GM04503 (cell line): ENCODE measurements at regions not wholly inside any gene's neighbourhood (a gene's known extent, or its start where the extent isn't known, plus 50 kb on each side); places are given as distances from the start of the nearest gene placed in this dataset.
"Not testable (repeated sequence)": the region's sequence is repeated elsewhere in the genome, so short reads cannot be mapped to it uniquely, and the experiment has no call there.

Experiments
- DNase-seq: peaks from one replicate; pipeline ENCODE4 v3.0.0-alpha.2; 2012; ENCODE audit warnings: low read depth

DNA sequence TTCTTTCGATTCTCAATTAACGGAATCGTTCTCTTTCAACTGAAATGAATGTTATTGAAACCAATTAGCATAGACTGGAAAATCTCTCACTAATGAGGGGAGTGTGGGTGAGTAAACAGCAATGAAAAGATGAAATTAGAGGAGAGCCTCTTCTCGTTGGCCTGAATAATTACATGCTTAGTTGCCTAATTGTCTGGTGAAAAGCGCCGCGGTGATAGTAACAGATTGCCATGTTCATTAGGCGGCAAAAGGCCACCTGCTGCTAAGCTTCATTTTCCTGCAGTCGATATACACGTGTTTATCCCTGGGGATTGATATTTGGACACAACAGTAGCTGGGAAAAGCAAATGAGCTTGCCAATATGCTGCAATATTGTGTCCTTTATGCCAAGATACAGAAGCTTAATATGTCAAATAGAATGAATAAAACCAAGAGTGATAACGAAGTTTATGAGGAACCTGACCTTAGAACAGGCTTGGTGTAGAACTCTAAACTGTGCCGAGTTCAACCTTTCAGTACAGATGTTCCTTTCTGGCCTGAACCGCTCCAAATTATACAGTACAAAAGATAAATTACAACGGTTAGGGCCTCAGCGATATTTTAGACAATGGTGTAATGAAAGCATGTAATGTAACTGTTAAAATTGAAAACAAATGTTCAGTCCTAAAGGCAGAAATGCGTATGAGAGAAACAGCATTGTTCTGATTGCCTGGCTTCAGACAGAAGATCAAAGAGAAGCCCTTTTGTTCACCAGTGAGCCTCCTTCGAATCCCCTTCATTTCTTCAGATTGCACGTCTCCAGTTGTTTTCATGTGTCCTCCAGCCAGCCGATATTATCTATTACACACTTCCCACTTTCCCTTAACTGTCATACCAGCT lies 185.2 kb downstream of the SHOX2 start:
- no peak for DNase-seq

DNA sequence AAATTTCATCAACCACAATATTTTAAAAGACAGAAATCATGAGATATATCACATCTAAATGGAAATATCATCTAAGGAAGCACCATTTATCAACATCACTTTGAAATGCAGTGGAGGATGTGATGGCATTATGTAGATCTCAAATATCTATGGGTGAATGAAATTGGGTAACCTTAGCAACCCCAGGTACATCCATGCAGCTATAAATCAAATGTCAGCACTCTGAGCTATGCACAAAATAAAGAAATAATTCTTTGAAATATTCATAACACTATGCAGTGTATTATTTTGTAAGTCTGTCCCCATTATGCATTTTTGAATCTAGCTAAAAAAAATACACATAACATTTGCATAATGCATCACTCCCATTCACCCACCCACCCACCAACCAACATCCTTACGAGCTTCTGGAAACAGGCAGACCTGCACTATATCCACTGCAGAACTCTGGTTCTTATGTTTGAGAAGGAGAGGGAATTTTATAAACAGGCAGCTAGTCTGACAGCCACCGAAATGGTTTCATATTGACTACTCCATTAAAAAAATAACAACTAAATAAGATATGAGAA lies 186.8 kb downstream of the SHOX2 start:
- no peak for DNase-seq

DNA sequence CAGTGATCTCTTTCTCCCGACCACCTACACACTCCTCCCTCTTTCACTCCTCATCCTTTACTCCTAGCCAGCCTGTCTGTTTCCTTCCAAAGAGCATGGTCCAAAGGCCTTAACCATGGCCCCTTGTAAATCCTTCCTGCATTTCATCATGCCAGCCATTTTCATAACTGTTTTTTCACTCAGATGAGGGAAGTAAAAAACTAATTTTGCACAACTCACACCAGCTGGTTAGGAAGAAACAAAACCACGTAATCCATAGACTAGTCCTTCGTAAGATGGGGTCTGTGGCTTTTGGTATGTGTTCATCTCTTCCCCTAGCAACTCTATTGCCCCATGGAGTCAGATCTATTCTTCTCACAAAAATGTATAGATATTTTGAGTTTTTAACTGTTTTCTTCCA lies 187.8 kb downstream of the SHOX2 start:
- no peak for DNase-seq

DNA sequence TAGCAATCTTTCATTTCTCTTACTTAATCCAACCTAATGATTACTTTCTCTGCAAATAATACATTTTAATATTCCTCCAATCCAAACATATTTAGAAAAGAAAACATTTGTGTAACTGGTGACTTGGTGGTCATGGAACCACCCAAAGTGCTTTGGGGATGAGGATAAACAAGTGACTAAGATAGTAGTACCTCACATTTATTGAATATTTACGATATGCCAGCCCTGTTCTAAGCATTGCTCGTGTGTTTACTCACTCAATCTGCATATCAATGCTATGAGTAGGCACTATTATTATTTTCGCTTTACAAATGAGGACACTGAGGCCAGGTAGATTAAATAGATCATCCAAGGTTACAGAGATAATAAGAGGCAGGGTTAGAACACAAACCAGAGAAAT lies 189.5 kb downstream of the SHOX2 start:
- DNase-seq: no peak

DNA sequence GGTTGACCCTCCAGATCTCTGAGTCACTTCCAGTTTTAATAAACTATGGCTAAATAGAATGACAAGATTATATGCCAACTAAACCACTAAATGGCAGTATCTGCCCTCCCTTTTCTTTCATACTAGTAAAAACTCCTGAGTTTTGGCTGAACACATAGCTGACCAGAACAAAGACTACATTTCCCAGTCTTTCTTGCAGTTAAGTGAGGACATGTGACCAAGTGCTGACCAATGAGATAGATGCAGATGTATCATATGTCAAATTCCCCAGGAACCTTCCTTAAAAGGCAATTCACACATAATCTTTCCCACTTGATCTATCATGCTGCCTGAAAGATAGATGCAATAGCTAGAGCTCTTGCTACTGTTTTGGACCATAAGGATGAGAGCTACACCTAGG lies 191.3 kb downstream of the SHOX2 start:
- DNase-seq: no peak

DNA sequence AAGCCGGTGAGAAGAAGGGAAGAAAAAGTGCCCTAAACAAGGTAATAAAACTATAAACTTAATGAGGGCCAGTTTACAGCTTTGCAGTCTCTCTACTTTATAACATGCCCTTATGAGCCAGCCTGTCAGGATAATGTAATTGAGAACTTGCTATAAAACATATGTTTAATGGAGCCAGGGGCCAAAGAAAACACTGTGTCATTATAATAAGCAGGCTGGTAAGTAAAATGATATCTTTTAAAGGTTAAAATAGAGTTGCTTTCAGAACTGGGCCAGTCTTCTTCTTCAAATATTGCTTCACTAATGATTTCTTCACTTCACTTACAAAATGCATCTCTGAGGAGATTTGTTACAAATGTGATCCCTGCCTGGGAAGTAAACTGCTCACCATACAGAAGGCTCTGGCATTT lies 192.5 kb downstream of the SHOX2 start:
- peak; percentile 21 for DNase-seq

DNA sequence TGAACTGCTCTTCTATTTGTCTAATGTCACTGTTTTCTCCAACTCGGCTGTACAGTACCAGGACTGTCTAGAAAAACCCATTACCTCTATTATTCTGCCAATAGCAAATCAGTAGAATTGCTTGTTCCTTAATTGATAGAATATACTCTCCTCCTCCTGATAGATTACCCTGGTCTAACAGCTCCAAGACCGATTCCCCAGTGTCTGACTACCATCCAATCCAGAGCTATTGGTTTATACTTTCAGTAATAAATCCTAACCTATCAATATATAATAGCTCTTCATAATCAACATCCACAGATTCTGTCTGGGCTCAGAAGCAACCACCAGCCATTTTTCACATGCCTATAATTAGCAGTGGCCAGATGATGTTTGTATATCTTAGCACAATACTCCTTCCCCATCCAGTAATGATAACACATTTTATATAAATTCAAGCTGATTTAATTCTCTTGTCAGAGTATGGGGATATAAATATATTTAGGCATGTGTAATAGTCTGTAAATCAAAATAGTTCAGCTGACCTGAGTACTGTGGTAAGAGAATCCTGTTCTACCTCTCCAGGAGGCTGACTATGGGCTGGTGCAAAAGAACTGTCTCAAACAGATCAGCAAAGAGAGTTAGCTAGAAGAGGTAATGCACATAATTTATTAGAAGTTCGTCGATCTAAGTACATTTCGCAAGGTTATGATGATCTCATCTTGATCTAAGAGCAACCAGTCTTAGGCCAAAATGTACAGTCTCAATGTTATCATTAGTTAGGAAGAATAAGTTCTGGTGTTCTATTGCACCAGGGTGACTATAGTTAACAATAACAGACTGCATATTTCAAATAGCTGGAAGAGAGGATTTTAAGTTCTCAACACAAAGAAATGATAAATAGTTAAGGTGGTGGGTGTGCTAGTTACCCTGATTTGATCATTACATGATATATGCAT lies 193.4 kb downstream of the SHOX2 start:
- no peak for DNase-seq

DNA sequence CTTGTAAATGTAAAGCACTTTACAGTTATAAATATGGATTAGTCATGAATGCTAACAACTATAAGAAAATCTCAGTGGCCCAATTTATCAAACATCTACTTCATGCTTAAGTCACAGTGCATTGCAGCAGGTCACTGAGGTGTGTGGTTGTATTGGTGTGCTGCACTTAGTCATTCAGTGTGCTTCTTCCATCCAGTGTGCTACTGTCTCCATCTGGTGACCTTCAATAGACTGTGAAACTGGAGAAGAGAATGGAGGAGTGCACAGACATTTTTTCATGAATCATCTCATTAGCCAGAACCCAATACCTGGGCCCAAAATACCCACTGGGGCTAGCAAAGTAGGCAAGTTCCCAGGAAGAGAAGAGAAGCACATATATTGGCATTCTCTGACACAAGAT lies 199.6 kb downstream of the SHOX2 start:
- DNase-seq: peak; percentile 42

DNA sequence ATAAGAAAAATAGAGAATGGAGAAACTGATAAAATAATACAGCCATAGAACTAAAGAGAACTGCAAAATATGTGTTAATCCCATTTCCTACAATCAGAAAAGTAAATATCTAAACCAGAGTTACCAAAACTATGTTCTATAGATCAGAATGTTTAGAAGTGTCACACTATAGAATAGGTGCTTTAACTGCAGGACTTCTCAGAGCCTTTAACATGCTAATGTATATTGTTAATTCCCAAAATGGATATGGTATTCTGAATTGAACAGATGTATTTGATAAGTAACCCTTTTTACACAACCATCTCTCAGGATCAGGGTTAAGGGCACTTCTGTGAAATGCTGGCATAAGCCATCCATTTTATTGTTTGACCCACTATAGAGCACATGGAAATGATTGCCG lies 200.3 kb downstream of the SHOX2 start:
- DNase-seq: no peak

DNA sequence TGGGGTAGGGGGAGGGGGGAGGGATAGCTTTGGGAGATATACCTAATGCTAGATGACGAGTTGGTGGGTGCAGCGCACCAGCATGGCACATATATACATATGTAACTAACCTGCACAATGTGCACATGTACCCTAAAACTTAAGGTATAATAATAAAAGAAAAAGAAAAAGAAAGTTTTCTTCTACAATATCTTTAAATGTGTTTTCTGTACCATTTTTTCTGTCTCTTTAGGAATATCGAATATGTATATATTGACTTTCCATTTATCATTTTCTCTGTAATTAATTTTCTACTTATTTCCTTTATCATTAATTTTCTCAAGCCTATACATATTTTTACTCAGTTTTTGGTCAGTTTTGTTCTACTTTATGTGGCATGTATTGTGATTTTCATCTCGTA lies 203.5 kb downstream of the SHOX2 start:
- not testable (repeated sequence) for DNase-seq

DNA sequence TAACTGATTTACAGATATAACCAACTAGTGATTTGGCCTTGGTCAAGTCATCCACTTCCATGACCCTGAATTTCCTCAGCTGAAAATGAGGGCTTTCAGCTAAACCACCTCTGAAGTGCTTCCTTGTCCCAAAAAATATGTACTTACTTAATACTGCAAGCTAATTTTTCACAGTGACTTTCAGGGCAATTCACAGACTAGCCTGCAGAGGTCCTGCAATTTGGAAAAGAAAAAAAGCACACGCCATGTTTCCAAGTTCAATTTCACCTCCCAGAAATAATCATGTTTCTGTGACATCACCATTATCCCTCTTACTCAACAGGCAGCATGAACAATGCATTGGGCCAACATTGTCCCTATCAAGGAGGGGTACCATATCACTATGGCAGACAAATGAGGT lies 218.2 kb downstream of the SHOX2 start:
- no peak for DNase-seq

DNA sequence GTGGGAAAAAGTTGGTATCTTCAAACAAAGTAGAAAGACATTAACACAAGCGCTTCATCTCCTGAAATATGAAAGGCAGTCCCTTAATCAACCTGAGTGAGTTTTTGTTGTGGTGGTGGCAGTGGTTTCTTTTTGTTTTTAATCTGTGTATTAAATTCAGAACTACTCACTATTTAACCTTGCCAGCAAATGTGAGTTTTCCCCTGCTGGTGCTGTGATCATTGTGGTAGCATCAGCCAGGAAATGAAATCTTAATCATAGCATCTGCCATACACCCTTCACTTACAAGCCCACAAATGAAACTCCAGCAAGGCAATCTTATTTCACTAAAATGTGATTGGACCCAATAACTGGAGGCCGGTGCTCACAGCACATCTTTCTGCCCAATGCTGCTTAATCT lies 229.7 kb downstream of the SHOX2 start:
- no peak for DNase-seq

DNA sequence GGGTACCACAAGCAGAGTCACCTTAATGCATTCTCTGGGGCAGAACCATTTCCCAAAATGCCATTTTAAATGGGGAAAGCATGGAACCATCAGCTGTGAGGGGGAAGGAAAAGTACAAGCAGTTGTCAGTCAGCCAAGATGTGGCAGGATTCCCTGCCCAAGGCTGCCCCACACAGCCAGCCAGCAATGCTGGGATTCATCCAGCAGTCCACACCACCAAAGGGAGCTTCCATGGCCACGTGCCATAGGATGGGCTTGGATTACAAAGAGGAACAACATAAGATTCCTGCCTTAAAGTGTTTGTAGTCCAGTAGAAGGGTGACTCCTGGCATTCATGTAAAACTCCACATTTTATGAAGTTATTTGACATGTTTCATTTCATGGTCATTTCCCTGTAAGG lies 233.3 kb downstream of the SHOX2 start:
- no peak for DNase-seq

DNA sequence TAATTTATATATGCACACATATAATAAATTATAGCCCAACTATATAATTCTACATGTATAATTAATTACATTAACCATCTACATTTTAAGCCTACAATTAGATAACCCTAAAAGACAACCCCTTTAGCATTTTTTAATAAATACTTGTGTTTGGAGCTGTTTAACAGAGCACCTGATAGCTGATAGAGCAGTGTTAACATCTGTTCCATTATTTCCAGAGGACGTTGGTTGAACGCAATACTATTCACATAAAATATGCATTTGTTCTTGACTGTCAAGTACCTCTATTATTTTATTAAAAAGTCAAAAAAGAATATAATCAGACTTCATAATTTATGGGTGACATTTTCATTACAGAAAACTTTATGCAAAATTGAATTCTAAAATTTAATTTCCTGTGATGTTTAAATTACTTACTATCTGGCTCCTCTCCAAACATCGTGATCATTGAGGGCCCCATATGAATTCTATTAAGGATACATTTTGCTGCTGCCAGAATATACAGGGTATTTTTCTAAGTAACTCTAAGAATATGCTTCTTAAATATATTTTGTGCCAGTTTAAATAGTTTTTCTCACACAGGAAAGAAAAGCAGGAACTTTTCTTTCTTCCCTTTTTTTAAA lies 234.3 kb downstream of the SHOX2 start:
- no peak for DNase-seq

DNA sequence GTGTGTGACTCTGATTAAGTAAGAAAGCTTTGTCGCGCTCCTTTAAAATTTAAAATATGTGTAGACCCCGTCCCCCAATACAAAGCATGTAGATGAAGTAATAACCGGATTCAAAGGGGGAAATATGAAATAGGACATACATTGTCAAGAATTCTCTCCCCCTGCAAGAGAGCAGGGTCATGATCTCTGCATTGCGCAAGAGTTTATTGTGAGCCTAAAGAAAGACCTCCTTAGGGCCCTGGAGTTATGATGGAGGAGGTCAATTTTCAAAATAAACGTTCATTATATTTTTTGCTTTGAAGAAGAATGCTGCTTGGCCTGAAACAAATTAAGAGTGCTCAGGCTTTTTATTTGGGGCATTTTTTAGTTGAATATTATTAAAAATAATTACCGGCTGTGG lies 235.0 kb downstream of the SHOX2 start:
- no peak for DNase-seq

DNA sequence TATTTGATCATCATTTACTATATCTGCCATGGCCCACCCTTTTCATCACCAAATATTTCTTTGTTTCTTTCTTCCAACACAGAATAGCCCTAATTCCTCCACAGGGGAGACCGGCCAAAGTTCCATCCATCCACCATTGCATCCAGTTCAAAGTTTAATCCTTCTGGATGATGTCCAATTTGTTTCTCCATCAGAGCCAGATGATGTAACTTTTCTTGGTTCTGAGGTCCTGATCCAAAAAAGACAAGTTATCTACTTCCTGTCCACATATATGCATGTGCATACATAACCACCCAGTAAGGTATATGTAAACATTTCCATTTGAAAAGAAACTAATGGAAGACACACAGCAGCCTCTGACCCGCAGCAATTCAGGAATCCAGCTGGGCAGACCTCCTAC lies 237.3 kb downstream of the SHOX2 start:
- DNase-seq: no peak

DNA sequence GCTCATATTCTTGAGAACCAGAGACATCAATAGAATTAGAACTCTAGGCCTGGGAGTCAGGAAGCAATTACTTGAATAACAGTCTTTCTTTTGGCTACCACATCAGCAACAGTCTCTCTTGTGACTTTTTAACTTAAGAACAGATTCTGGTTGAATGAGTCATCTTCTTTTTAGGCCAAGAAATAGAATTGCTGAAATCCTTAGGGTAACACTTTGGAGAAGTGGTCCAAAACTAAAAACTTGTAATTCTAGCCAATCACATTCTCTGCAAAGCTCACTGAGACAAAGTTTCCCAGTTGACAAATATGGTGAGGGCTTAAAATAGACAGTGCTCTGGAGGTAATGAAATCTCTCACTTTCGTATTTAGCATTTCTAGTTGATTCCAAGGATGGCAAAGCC lies 238.0 kb downstream of the SHOX2 start:
- peak; percentile 87 for DNase-seq

DNA sequence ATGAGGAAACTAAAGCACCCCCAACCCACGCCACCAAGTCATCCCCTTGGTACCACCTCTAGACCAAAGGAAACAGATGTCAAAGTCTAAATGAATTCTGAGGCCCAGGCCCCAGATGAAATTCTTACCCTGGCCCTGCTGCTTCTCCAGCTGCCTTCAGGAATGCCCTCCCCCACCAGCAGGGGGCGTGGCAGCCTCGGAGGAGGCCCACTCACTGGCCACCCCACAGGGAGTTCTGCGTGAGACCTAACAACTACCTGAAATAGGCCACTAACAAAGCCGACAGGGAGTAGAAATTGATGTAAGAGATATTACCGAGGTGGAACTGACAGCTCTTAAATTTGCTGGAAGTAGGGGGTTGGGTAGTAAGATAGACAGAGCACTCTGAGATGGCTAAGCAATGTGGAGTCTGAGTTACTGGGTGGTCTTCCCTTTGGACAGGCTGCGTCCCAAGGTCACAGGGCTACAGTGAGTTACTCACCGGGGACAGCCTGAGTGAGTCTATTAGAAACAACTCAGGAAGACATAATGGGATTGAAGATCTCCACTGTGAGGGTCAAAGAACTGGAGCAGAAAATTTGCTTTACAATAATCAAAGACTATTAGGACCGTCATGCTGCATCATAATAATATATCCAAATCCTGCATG lies 240.7 kb downstream of the SHOX2 start:
- no peak for DNase-seq

DNA sequence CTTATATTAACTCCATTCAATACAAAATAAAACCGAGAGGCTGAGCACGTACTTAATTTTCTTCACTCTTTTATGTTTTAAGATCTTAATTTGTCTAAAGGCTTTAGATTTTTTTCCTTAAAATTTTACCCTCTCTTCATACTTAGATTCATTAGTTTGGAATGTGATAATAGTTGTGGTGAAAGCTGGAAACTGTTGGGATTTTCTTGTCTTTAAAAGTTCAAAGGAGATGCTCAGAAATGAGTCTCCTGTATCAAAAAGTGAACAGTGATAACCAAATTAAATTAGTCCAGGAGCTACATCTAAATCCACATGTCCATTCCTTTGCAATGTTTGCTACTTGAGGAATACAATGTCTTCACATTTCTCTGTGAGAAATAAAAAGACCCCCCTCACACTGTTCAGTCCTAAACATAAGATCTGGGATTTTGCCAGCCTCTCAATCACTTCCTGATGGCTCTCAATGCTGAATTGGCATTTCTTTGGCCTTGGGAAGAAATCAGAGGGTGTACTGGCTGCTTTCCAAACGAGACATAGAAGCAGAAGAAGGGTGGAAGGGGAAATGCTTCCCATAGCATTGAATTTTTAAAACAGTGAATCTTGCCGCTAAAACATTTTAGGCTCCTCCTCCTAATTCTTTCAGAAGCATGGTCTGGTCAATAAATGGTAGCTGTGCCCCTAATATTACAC lies 245.0 kb downstream of the SHOX2 start:
- DNase-seq: no peak

DNA sequence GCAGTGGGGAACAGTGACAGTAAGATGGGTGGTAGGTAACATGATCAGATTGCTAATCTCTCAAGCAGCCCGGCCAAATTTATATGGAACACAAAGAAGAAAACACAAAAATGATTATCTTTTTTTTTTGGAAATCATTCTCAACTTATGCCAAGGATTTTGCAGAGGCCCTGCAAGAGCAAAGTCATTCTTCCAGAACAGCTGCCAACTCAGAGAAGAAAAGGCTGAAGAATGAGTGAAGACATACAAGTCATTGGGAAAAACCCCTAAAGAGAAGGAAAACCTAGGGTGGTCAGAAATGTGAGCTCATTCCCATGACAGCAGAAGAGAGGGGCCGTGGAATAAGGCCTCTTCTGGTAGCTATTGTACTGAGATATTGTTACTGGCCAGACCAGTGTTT lies 246.7 kb downstream of the SHOX2 start:
- no peak for DNase-seq

DNA sequence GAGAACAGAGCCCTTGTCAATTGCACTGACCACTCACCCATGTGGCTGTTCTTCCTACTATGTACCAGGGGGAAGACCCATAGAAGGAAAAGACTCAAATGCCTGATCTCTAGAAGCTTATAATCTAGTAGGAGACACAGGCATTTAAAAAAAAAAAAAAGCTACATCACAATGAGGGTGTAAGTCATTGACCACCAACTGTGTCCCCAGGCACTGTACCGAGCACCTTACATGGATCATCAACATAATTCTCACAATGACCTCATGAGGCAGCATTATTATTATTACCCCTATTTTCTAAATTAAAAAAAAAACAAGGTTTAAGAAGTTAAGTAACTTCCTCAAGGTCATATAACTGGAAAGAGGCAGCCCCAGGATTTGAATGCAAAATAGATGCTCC lies 247.4 kb downstream of the SHOX2 start:
- no peak for DNase-seq
